ENCODE measurements at regions not wholly inside any gene's neighbourhood (a gene's known extent, or its start where the extent isn't known, plus 50 kb on each side); places are given as distances from the start of the nearest gene placed in this dataset.
"Not testable (repeated sequence)": the region's sequence is repeated elsewhere in the genome, so short reads cannot be mapped to it uniquely, and the experiment has no call there.

- not testable (repeated sequence) for H3K36me3 ChIP-seq (ENCODE audit: control insufficient read depth, insufficient read depth, low read length)
Measured at GRCh38 chr11:67873223-67873622, 130.7 kb downstream of the UNC93B1 start.

GRCh38 chr11:67871168-67871567, 132.7 kb downstream of the UNC93B1 start:
- H3K36me3 ChIP-seq (ENCODE audit: control insufficient read depth, insufficient read depth, low read length); H3K9me3 ChIP-seq (ENCODE audit: control insufficient read depth, insufficient read depth, low read length); H3K4me3 ChIP-seq (ENCODE audit: low read depth, low read length); H3K9ac ChIP-seq (ENCODE audit: low read depth, low read length); H3K27ac ChIP-seq (ENCODE audit: low read depth, low read length); H3K27me3 ChIP-seq (ENCODE audit: control insufficient read depth, insufficient read depth, low read length); H3K4me1 ChIP-seq (ENCODE audit: control insufficient read depth, insufficient read depth, low read length): not testable (repeated sequence)

More at GRCh38 chr11:67873223-67873622, 130.7 kb downstream of the UNC93B1 start:
- not testable (repeated sequence) for H3K4me1 ChIP-seq (ENCODE audit: control insufficient read depth, insufficient read depth, low read length); H3K9ac ChIP-seq (ENCODE audit: low read depth, low read length); H3K27me3 ChIP-seq (ENCODE audit: control insufficient read depth, insufficient read depth, low read length); H3K4me3 ChIP-seq (ENCODE audit: low read depth, low read length); H3K27ac ChIP-seq (ENCODE audit: low read depth, low read length); H3K9me3 ChIP-seq (ENCODE audit: control insufficient read depth, insufficient read depth, low read length)

- H3K4me1 ChIP-seq (ENCODE audit: control insufficient read depth, insufficient read depth, low read length); H3K27ac ChIP-seq (ENCODE audit: low read depth, low read length); H3K4me3 ChIP-seq (ENCODE audit: low read depth, low read length): not testable (repeated sequence)
Measured at GRCh38 chr11:67862896-67863295, 141.0 kb downstream of the UNC93B1 start.

GRCh38 chr11:67859513-67860161, 144.3 kb downstream of the UNC93B1 start:
- H3K9me3 ChIP-seq (ENCODE audit: control insufficient read depth, insufficient read depth, low read length); H3K27ac ChIP-seq (ENCODE audit: low read depth, low read length); H3K27me3 ChIP-seq (ENCODE audit: control insufficient read depth, insufficient read depth, low read length); H3K4me3 ChIP-seq (ENCODE audit: low read depth, low read length); H3K36me3 ChIP-seq (ENCODE audit: control insufficient read depth, insufficient read depth, low read length); H3K9ac ChIP-seq (ENCODE audit: low read depth, low read length); H3K4me1 ChIP-seq (ENCODE audit: control insufficient read depth, insufficient read depth, low read length): not testable (repeated sequence)

More at GRCh38 chr11:67862896-67863295, 141.0 kb downstream of the UNC93B1 start:
- H3K36me3 ChIP-seq (ENCODE audit: control insufficient read depth, insufficient read depth, low read length); H3K27me3 ChIP-seq (ENCODE audit: control insufficient read depth, insufficient read depth, low read length); H3K9ac ChIP-seq (ENCODE audit: low read depth, low read length); H3K9me3 ChIP-seq (ENCODE audit: control insufficient read depth, insufficient read depth, low read length): not testable (repeated sequence)

GRCh38 chr11:67850747-67851146, 153.2 kb downstream of the UNC93B1 start:
- H3K27ac ChIP-seq (ENCODE audit: low read depth, low read length); H3K4me1 ChIP-seq (ENCODE audit: control insufficient read depth, insufficient read depth, low read length); H3K36me3 ChIP-seq (ENCODE audit: control insufficient read depth, insufficient read depth, low read length); H3K9ac ChIP-seq (ENCODE audit: low read depth, low read length); H3K27me3 ChIP-seq (ENCODE audit: control insufficient read depth, insufficient read depth, low read length); H3K4me3 ChIP-seq (ENCODE audit: low read depth, low read length); H3K9me3 ChIP-seq (ENCODE audit: control insufficient read depth, insufficient read depth, low read length): not testable (repeated sequence)

- H3K4me3 ChIP-seq (ENCODE audit: low read depth, low read length); H3K27ac ChIP-seq (ENCODE audit: low read depth, low read length); H3K9ac ChIP-seq (ENCODE audit: low read depth, low read length); H3K9me3 ChIP-seq (ENCODE audit: control insufficient read depth, insufficient read depth, low read length); H3K4me1 ChIP-seq (ENCODE audit: control insufficient read depth, insufficient read depth, low read length); H3K27me3 ChIP-seq (ENCODE audit: control insufficient read depth, insufficient read depth, low read length); H3K36me3 ChIP-seq (ENCODE audit: control insufficient read depth, insufficient read depth, low read length): not testable (repeated sequence)
Measured at GRCh38 chr11:67849766-67850165, 154.1 kb downstream of the UNC93B1 start.

- not testable (repeated sequence) for H3K36me3 ChIP-seq (ENCODE audit: control insufficient read depth, insufficient read depth, low read length); H3K27me3 ChIP-seq (ENCODE audit: control insufficient read depth, insufficient read depth, low read length); H3K9me3 ChIP-seq (ENCODE audit: control insufficient read depth, insufficient read depth, low read length); H3K9ac ChIP-seq (ENCODE audit: low read depth, low read length); H3K4me3 ChIP-seq (ENCODE audit: low read depth, low read length); H3K4me1 ChIP-seq (ENCODE audit: control insufficient read depth, insufficient read depth, low read length); H3K27ac ChIP-seq (ENCODE audit: low read depth, low read length)
Measured at GRCh38 chr11:67847896-67848875, 155.7 kb downstream of the UNC93B1 start.

- not testable (repeated sequence) for H3K4me3 ChIP-seq (ENCODE audit: low read depth, low read length); H3K27me3 ChIP-seq (ENCODE audit: control insufficient read depth, insufficient read depth, low read length); H3K9me3 ChIP-seq (ENCODE audit: control insufficient read depth, insufficient read depth, low read length); H3K27ac ChIP-seq (ENCODE audit: low read depth, low read length); H3K36me3 ChIP-seq (ENCODE audit: control insufficient read depth, insufficient read depth, low read length); H3K9ac ChIP-seq (ENCODE audit: low read depth, low read length); H3K4me1 ChIP-seq (ENCODE audit: control insufficient read depth, insufficient read depth, low read length)
Measured at GRCh38 chr11:67846303-67846702, 157.6 kb downstream of the UNC93B1 start.

GRCh38 chr11:67845296-67845695, 158.6 kb downstream of the UNC93B1 start:
- H3K4me1 ChIP-seq (ENCODE audit: control insufficient read depth, insufficient read depth, low read length); H3K4me3 ChIP-seq (ENCODE audit: low read depth, low read length); H3K27ac ChIP-seq (ENCODE audit: low read depth, low read length); H3K9me3 ChIP-seq (ENCODE audit: control insufficient read depth, insufficient read depth, low read length); H3K36me3 ChIP-seq (ENCODE audit: control insufficient read depth, insufficient read depth, low read length); H3K27me3 ChIP-seq (ENCODE audit: control insufficient read depth, insufficient read depth, low read length); H3K9ac ChIP-seq (ENCODE audit: low read depth, low read length): not testable (repeated sequence)

- not testable (repeated sequence) for H3K9me3 ChIP-seq (ENCODE audit: control insufficient read depth, insufficient read depth, low read length); H3K9ac ChIP-seq (ENCODE audit: low read depth, low read length); H3K36me3 ChIP-seq (ENCODE audit: control insufficient read depth, insufficient read depth, low read length); H3K4me3 ChIP-seq (ENCODE audit: low read depth, low read length); H3K4me1 ChIP-seq (ENCODE audit: control insufficient read depth, insufficient read depth, low read length); H3K27ac ChIP-seq (ENCODE audit: low read depth, low read length); H3K27me3 ChIP-seq (ENCODE audit: control insufficient read depth, insufficient read depth, low read length)
Measured at GRCh38 chr11:67840599-67840998, 163.3 kb downstream of the UNC93B1 start.

- H3K4me3 ChIP-seq (ENCODE audit: low read depth, low read length); H3K9ac ChIP-seq (ENCODE audit: low read depth, low read length); H3K4me1 ChIP-seq (ENCODE audit: control insufficient read depth, insufficient read depth, low read length); H3K27ac ChIP-seq (ENCODE audit: low read depth, low read length); H3K36me3 ChIP-seq (ENCODE audit: control insufficient read depth, insufficient read depth, low read length); H3K9me3 ChIP-seq (ENCODE audit: control insufficient read depth, insufficient read depth, low read length); H3K27me3 ChIP-seq (ENCODE audit: control insufficient read depth, insufficient read depth, low read length): not testable (repeated sequence)
Measured at GRCh38 chr11:67830152-67830551, 155.7 kb upstream of the ALDH3B2 start.
